ENCODE measurements at regions not wholly inside any gene's neighbourhood (a gene's known extent, or its start where the extent isn't known, plus 50 kb on each side); places are given as distances from the start of the nearest gene placed in this dataset.
A peak's percentile ranks its signal among the peaks of the same experiment; 100 is the strongest.

DNA sequence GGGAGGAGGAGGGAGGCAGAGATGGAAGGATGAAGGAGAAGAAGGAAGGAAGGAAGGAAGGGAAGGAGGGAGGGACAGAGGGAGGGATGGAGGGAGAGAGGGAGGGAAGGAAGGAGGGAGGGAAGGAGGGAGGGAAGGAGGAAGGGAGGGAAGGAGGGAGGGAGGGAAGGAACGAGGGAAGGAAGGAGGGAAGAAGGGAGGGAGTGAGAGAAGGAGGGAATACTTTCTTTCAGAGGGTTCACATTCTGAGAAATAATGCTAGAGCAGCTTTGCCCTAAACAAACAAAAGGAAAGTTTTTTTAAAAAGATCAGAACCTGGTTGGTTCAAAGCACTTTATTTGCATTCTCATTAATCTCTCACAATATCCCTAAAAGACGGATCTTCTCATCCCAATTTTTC, 96.1 kb upstream of the NXT1 start:
- DNase-seq (ENCODE audit: low read depth in 4 of 4, low spot score in 1 of 4) = no peak

DNA sequence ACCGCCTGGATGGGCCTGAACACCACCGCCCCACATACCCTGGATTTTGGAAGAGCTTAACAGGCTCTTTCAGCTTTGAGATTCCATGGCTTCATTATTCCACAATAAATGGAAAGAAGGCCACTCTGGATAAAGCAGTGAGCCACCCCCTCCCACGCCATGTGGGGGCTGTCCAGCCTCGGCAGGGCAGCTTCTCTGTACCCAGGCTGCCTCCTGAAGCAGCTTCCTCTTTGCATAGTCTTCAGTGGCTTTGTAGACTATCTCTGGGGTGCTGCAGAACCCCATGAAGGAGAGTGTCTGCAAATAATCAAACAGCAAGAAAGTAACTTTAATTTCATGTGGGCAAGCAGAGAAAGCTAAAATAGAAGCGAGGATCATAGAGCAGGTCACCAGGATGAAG, 96.6 kb upstream of the NXT1 start:
- no peak for DNase-seq (ENCODE audit: low read depth in 4 of 4, low spot score in 1 of 4)

DNA sequence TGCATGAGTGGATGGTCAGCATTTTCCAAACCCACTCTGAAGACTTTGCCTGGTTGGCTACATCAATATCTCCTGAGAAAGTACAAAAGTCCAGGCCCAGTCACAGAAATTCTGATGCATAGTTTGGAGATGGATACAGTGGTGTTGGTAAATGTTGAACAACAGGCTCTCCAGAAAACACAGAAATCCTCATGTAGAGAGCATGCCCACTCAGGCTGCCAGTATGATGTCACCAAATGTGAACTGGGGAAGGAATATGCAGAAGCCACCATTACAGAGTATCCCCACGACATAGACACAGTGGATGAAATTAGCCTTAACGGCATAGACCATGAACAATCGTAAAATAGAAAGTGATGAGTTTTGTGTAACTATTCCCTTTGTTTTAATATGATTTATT, 97.1 kb upstream of the NXT1 start:
- DNase-seq (ENCODE audit: low read depth in 4 of 4, low spot score in 1 of 4) = no peak

DNA sequence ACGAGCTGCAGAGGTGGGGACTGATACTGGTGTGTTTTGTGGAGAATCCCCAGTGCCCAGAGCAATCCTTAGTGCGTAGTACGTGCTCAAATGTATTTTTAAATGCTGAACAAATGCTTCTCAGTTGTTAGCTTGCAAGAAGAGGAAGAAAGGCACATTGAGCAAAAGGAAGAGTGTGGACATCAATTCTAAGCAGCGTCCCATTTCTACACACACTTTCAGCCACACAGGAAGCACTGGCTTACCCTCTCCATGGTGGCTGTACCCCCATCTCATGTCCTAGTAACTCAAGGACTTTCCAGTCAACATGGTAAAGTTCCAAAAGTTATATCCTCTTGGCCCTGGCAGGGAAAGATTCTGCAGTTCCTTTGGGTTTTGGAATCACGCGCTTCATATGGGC, 98.8 kb upstream of the NXT1 start:
- no peak for DNase-seq (ENCODE audit: low read depth in 4 of 4, low spot score in 1 of 4)

DNA sequence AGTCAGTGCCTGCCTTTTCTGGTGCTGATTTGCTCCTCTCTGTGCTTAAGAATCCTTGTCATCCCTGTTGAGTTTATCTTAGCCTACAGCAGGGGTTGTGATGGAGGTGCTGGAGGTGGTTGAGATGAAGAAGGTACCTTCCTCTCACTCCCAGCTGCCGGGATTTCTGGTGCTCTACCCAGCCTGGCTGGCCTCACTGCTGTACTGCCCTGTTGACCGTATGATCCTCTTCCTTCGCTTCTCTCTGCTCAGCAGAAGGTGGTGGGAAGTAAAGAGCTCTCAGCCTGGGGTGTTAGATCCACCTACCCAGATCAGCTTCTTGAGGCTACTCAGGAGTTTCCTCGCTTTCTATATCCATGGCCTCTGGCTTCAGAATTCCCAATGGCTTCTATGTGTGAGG, 101.0 kb upstream of the NXT1 start:
- no peak for DNase-seq (ENCODE audit: low read depth in 4 of 4, low spot score in 1 of 4)

DNA sequence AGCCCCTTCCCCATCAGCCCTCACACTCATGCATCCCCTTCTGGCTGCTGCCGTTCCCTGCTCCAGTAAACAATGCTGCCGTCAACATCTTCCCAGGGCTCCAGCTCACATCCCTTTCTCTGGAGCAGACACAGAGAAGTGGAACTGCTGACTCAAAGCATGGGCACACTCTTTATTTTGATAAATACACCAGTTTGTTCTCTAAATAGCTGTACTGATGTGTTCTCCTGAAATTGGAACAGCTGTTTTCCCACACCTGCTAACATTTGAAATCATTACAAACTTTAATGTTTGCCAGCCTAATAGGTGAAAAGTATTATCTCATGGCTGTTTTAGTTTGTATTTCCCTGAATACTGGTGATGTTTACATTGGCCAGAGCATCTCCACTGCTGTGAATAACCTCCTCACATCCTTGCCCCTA, 102.1 kb upstream of the NXT1 start:
- no peak for DNase-seq (ENCODE audit: low read depth in 4 of 4, low spot score in 1 of 4)

DNA sequence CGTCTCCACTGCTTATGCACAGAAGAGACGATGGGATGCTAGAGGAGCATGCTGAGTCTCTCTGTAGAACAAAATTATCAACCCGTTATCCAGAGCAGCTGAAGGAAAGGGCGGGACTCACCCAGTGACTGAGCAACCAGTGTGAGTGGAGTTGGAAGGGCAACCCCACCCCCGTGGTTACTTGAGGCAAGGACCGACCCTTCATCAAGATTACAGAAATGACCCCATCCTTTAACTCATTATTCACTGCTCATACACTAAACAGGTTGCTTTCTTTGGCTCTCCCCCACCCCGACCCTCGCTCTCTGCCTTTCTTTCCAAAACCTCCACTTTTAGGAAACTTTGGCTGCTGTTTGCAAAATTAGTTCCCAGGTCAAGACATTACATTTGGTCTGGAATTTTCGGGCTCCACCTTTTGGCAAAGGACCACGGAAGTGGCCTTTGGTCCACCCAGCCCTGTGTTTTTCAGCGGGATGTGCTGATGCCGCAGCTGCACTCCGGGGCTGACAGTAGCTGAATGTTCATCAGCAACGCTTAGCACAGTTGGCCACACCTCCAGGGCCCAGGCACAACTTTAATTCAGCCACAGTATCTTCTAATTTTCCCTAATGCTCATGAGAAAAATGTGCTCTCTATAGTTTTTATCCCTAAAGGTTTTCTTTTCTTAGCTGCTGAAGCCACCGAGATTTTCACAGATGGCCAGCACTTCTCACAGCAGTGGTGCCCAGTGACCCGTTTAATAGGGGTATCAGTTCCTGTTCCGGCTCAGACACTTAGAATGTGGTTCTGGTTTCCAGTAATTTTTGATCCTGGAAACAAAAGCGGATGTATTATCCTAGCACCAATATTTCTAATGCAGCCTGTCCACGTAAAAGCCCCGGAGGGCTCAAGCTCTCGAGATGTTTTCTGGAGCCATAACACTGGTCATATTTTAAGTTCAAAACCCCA, 103.6 kb upstream of the NXT1 start:
- DNase-seq (ENCODE audit: low read depth in 4 of 4, low spot score in 1 of 4) = no peak

DNA sequence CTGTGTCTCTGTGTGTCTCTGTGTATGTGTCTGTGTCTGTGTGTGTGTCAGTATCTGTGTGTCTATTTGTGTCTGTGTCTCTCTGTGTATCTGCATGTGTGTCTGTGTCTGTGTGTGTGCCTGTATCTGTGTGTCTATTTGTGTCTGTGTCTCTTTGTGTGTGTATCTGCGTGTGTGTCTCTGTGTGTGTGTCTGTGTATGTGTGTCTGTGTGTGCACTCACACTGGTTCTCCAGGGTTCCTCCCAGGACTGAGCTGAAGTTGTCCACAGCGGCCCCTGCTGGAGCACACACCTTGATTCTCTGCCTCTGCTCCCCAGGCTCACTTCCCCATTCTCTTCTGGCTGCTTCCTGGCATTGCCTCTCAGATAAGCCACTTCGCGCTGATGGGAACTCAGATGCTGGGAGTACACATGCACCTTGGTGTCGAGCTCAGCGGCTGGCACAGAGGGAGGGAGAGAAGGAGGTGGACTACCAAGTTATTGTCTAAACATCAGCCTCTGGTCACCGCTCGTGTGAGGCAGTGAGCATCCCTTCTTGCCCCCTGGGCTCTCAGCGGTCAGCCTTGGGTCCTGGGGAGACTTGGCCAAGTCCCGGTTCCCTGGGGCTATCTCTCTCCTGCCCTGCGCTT, 104.9 kb upstream of the NXT1 start:
- no peak for DNase-seq (ENCODE audit: low read depth in 4 of 4, low spot score in 1 of 4)

DNA sequence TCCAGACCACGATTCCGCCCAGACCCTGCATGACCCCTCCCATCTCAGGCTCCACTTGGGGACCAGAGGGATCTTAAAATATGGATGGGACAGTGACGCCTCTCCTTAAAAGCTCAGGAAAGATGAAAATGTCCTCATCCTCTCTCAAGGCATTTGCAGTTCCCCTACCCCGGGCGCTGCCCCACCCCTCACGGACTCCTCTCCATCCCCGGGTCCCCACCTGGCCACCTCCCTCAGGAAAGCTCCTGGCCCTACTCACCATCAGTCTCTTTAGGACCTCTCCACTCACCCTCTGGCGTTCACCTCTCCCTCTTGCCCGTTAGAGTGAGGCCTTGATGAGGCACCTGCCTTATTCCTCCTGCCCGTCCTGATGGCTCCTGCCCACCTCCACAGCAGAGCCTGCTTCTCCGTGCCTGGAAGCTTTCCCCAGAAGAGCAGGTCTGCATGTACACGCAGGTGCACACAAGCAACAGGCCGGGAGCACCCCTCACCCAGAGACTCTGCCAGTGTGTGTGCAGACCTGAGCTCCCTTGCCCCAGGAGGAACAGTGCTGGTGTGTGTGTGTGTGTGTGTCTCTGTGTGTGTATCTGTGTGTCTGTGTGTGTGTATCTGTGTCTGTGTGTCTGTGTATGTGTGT, 105.6 kb upstream of the NXT1 start:
- DNase-seq (ENCODE audit: low read depth in 4 of 4, low spot score in 1 of 4) = no peak

DNA sequence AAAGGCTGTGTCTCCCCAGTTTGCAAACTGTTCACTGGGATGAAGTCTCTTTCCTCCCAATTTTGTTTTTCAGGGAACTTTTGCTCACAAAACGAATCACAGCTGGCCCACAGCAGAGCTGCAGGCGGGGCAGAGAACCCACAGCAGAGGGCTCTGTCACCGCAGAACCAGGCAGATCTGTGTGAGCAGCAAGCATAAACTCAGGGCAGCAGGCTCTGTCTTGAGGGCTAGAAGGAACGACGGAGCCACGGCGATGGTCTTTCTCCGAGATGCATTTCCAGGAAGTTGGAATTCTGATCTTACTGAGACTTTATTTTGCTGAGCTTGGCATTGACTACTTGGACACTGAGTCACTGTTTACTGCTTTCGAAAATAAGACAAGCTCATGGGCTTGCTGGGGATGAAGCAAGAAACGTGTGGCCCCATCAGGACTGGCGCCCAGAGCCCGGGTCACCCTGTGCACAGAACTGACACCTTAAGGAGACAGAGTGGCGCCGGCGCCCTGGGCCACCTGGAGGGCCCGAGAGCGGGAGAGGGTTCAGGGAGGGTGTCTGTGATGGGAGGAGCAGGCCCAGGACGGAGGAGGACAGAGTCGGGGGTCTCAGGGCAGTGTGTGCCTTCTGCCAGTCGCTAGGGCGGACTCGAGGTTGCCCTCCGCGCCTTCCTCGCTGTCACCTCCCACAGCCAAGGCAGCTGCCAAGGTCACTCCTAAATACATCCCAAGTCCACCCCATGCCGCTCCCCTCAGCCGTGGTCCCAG, 106.3 kb upstream of the NXT1 start:
- no peak for DNase-seq (ENCODE audit: low read depth in 4 of 4, low spot score in 1 of 4)

DNA sequence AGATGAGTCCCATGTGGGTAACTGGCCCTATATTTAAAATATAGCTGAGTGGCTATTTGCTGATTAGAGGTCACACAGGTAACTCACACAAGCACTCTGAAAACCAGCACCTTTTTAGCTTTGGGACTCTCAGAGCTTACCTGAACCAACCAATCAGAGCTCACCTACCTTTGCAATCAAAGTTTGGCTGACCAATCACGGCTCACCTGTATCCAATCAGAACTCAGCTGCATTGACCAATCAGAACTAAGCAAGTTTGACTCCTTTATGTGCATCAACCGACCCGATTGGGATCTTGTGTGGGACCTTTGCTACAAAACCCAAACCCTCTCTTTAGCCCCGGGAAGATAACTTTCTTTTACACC, 106.8 kb upstream of the NXT1 start:
- DNase-seq (ENCODE audit: low read depth in 4 of 4, low spot score in 1 of 4) = no peak

DNA sequence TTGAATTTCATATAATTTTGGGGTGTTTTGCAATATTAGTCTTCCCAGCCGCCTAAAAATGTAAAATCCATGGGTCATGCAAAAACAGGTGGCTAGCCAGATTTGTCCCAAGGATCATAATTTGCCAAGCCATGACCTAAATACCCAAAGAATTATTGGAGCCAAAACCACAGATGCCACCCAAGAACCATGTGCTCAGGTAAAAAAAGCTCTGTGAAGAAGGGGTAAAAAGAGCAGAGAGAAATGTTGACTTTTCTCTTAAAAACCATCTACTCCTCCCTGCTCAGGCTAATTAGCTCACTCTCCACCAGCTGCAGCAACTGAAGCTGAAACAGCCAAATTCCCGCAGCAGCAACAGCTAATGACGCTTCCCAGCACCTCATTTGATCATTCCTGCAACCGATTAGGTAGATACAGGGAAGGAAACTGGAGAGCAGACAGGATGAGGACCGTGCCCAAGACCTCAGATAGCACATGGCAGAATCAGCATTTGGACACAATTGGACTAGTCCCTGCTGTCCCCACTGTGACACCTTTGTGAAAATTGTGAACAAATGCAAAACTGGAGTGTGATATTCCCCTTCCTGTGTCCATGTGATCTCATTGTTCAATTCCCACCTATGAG, 107.9 kb upstream of the NXT1 start:
- DNase-seq (ENCODE audit: low read depth in 4 of 4, low spot score in 1 of 4) = no peak

DNA sequence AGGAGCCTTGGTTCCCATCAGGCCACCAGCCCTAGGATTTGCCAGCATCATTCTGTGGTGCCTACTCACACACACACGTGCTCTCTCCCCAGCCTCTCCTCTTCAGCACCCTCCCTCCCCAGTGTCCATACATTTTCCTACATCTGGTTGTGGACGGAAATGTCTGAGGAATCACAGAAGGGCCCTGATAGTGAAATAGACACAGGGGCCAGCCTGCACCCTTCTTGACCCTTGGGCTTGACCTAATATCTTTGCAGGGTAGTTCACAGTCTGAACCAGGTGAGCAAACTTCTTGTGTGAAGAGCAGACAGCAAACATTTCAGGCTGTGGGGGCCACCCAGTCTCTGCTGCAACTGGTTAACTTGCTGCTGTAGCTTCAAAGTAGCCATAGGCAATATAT, 108.5 kb upstream of the NXT1 start:
- DNase-seq (ENCODE audit: low read depth in 4 of 4, low spot score in 1 of 4) = no peak

DNA sequence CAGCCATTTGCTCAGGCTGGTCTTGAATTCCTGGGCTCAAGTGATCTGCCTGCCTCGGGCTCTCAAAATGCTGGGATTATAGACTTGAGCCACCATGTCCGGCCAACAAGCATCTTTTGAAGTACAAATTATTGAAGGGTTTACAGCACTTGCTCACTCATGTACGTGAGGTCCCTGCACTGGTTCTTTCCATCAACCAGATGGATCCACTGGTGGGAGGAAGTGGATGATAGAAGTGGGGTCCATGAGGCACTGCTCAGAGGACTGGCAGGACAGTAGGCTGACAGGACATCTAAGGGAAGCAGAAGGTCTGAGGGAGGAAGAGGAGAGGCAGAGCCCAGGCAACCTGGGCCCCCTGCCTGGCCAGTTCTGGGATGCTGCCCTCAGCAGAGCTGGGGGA, 109.2 kb upstream of the NXT1 start:
- no peak for DNase-seq (ENCODE audit: low read depth in 4 of 4, low spot score in 1 of 4)

DNA sequence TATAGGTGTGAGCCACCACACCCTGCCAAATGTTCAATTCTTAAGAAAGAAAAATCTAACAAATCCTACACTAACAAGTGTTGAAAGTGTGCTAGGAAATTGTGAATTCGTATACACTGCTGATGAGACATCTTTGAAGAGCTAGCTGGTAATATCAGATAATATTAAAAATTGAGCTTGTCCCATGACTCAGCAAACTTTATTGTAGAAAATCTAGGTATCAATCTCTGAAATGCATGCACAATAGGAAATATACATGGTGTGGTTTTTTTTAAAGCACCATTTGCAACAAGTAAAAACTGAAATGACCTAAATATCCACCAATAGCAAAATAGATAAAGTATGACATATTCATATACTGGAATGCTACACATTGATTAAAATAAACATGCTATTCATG, 110.1 kb upstream of the NXT1 start:
- no peak for DNase-seq (ENCODE audit: low read depth in 4 of 4, low spot score in 1 of 4)

DNA sequence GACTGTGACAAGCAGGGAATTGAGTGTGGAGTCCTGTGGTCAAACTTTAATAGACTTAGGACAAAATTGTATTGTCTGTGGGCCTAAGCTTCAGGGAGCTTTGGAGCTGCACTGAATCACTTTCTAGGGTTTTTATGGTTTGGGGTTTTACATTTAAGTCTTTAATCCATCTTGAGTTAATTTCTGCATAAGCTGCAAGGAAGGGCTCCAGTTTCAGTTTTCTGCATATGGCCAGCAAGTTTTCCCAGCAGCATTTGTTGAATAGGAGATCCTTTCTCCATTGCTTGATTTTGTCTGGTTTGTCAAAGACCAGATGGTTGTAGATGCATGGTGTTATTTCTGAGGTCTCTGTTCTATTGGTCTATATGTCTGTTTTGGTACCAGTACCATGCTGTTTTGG, 113.4 kb upstream of the NXT1 start:
- DNase-seq (ENCODE audit: low read depth in 4 of 4, low spot score in 1 of 4) = no peak

DNA sequence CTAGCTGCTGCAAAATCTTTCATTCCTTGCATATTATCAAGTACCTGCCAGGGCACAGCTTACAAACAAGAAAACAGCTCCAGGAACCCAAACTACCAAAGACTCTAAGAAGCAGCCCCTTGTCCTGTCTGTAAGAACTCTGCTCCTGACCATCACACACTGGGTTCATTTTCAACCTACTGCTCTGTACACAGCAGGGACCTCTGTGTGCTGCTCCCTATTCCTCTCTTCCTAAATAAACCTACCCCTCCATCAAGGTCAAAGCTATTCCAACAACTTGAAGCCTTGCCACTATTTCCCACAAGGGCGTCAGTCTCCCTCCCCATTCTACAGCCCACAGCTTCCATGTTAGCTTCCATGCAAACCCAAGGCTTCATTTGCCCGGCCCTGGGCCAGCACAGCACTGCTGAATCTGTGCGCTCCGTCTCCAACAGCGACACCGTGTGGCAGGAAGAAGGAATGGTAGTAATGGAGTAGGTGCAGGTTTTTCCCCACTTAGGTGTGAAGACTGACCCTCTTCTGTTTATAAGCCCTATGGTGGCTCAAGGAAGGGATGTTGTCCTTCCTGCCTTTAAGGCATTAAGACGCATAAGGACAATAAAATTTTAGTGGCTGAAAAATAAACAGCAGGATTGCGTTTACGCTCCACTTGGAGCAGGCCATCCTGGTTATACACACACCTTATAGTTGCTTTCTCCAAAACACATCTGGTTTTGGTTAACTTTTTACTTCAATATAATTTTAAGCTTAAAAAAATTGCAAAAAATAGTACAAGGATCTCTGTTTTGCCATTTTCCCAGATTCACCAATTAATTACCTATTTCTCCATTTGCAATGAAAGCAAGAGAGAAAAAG, 115.2 kb upstream of the NXT1 start:
- peak in 2 of 4 experiments; percentile 10 for DNase-seq (ENCODE audit: low read depth in 4 of 4, low spot score in 1 of 4)

DNA sequence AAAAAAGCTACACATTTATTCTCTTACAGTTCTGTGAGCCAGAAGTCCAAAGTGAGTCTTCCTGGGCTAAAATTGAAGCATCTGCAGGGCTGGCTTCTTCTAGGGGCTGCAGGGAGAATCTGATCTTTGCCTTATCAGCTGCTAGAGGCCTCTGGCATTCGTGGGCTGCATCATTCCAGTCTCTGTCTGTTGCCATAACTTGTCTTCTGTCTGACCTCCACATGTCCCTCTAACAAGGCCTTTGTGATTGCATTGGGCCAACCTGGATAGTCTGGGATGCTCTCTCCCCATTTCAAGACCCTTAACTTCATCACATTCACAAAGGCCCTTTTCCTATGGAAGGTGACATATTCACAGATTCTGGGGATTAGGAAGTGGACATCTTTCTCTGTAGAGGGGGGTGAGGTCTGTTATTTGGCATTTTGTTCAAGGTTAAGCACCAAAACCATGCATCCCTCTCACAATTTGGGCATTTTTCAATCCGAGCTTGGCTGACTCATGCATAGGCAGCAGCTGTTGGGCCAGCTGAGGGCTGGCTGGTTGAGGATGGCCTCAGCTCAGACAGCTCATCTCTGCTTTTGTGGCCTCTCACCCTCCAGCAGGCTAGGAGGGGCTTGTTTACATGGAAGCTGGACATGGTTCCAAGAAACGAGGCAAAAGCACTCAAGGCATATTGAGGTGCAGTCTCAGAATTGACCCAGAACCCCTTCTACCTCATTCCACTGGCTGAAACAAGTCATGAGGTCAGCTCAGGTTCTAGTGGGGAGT, 116.1 kb upstream of the NXT1 start:
- DNase-seq (ENCODE audit: low read depth in 4 of 4, low spot score in 1 of 4) = no peak

DNA sequence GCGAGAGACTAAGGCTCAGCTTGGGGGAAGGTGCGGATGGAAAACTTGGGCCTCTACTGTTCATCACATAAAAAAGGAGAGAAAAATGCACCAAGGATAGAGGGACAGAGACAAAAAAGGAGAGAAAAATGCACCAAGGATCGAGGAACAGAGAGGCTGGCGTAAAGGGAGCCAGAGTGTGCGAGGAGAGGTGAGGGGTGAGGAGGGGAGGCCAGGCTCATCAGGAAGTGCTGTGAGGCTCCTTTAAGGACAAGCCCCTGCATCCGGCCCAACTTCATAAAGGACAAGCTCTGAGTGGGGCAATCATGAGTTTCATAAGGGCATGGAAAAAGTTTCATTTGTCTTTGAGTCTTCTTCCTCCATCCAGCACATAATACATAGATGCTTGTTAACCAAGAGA, 117.2 kb upstream of the NXT1 start:
- DNase-seq (ENCODE audit: low read depth in 4 of 4, low spot score in 1 of 4) = no peak

All from stimulated activated CD4-positive, alpha-beta T cell treated with anti-CD3 and anti-CD28 coated beads, Interleukin-1b, Interleukin-23, amount 100 ng/mL, for 24 hours (primary cell).